NCI-H1436 (cell line): ENCODE measurements at regions not wholly inside any gene's neighbourhood (a gene's known extent, or its start where the extent isn't known, plus 50 kb on each side); places are given as distances from the start of the nearest gene placed in this dataset.

Experiments
- DNase-seq: peaks from one replicate; lab custom pipeline; 2025; lab: John Stamatoyannopoulos, UW

GRCh38 chr2:12587729-12588522 is 128.8 kb upstream of the TRIB2 start:
- DNase-seq = no peak

- no peak for DNase-seq
Observed at GRCh38 chr2:12588986-12589385, 127.8 kb upstream of the TRIB2 start.

- DNase-seq = no peak
Observed at GRCh38 chr2:12589802-12590320, 126.9 kb upstream of the TRIB2 start.

GRCh38 chr2:12592296-12592695 is 124.4 kb upstream of the TRIB2 start:
- no peak for DNase-seq

GRCh38 chr2:12594590-12594989 is 122.1 kb upstream of the TRIB2 start:
- no peak for DNase-seq

- no peak for DNase-seq
Observed at GRCh38 chr2:12596771-12597170, 120.0 kb upstream of the TRIB2 start.

- DNase-seq = no peak
Observed at GRCh38 chr2:12597610-12598009, 119.1 kb upstream of the TRIB2 start.

GRCh38 chr2:12602661-12603060 is 114.1 kb upstream of the TRIB2 start:
- no peak for DNase-seq

- no peak for DNase-seq
Observed at GRCh38 chr2:12603781-12604295, 112.9 kb upstream of the TRIB2 start.

GRCh38 chr2:12604341-12604740 is 112.4 kb upstream of the TRIB2 start:
- DNase-seq = no peak

GRCh38 chr2:12605366-12605765 is 111.4 kb upstream of the TRIB2 start:
- no peak for DNase-seq

- no peak for DNase-seq
Observed at GRCh38 chr2:12605936-12606335, 110.8 kb upstream of the TRIB2 start.

GRCh38 chr2:12606472-12607000 is 110.2 kb upstream of the TRIB2 start:
- DNase-seq = no peak

GRCh38 chr2:12607971-12608370 is 108.8 kb upstream of the TRIB2 start:
- no peak for DNase-seq

- no peak for DNase-seq
Observed at GRCh38 chr2:12610314-12610713, 106.4 kb upstream of the TRIB2 start.

GRCh38 chr2:12612168-12612567 is 104.6 kb upstream of the TRIB2 start:
- no peak for DNase-seq

- DNase-seq = no peak
Observed at GRCh38 chr2:12612671-12613070, 104.1 kb upstream of the TRIB2 start.

- no peak for DNase-seq
Observed at GRCh38 chr2:12613137-12613835, 103.5 kb upstream of the TRIB2 start.

GRCh38 chr2:12615509-12615908 is 101.2 kb upstream of the TRIB2 start:
- no peak for DNase-seq

GRCh38 chr2:12616456-12617156 is 100.1 kb upstream of the TRIB2 start:
- DNase-seq = no peak

- no peak for DNase-seq
Observed at GRCh38 chr2:12617366-12617765, 99.4 kb upstream of the TRIB2 start.

GRCh38 chr2:12617853-12618252 is 98.9 kb upstream of the TRIB2 start:
- DNase-seq = no peak
